ENCODE measurements at regions not wholly inside any gene's neighbourhood (a gene's known extent, or its start where the extent isn't known, plus 50 kb on each side); places are given as distances from the start of the nearest gene placed in this dataset.

- WGBS (ENCODE audit: insufficient coverage, insufficient replicate concordance, low lambda C conversion rate, missing lambda C conversion rate) = 17% methylated on average over 2 of the region's 2 CpGs
- FAIRE-seq (no peak), DNase-seq (ENCODE audit: low read depth, low spot score) (no peak), ATAC-seq (no peak)
- no peaks in the 10 kb centered on the region for H3K9me3 ChIP-seq (replicated peaks; ENCODE audit: control insufficient read depth, insufficient read depth, low read length)
- no peak overlapping the region for H3K4me2 ChIP-seq (ENCODE audit: control insufficient read depth, insufficient read depth)
- no peaks in the 10 kb centered on the region for H3K4me1 ChIP-seq (ENCODE audit: control insufficient read depth, insufficient read depth, low read length)
- ChIA-PET SMC1A (ENCODE audit: uncharacterized antibody, unreplicated experiment) (interaction anchor here (1.8 kb wide), 1 partner anchor 9 kb away, joined by 4 read pairs; no protein-coding TSS in a partner anchor), RAD21 (ENCODE audit: unreplicated experiment) (no interaction called here), POLR2A (no interaction called here), CTCF (no interaction called here)
- in situ Hi-C loops (cut with MboI) (no loop called here), intact Hi-C loops (cut with micrococcal nuclease; ENCODE audit: unreplicated experiment) (no loop called here)
- TF ChIP-seq MLLT1 (IDR thresholded peaks at IDR 0.05) = no peak
- no peak for TF ChIP-seq JUNB (IDR thresholded peaks at IDR 0.05)
- TF ChIP-seq, protein P1, sequence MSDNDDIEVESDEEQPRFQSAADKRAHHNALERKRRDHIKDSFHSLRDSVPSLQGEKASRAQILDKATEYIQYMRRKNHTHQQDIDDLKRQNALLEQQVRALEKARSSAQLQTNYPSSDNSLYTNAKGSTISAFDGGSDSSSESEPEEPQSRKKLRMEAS (IDR thresholded peaks at IDR 0.05; ENCODE audit: low read depth, low read length) = no peak
- no peak for TF ChIP-seq MTA2 (IDR thresholded peaks at IDR 0.05; ENCODE audit: low read depth)
- TF ChIP-seq NBN (IDR thresholded peaks at IDR 0.05) = no peak
- TF ChIP-seq, protein P2, sequence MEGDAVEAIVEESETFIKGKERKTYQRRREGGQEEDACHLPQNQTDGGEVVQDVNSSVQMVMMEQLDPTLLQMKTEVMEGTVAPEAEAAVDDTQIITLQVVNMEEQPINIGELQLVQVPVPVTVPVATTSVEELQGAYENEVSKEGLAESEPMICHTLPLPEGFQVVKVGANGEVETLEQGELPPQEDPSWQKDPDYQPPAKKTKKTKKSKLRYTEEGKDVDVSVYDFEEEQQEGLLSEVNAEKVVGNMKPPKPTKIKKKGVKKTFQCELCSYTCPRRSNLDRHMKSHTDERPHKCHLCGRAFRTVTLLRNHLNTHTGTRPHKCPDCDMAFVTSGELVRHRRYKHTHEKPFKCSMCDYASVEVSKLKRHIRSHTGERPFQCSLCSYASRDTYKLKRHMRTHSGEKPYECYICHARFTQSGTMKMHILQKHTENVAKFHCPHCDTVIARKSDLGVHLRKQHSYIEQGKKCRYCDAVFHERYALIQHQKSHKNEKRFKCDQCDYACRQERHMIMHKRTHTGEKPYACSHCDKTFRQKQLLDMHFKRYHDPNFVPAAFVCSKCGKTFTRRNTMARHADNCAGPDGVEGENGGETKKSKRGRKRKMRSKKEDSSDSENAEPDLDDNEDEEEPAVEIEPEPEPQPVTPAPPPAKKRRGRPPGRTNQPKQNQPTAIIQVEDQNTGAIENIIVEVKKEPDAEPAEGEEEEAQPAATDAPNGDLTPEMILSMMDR (IDR thresholded peaks at IDR 0.05 in 2 of 3, conservative IDR thresholded peaks at IDR 0.05 in 1 of 3; ENCODE audit: control insufficient read depth in 2 of 3, extremely low read depth in 1 of 3, insufficient read depth in 1 of 3, low read depth in 3 of 3, low read length in 3 of 3) = no peak
- TF ChIP-seq CREM (IDR thresholded peaks at IDR 0.05; ENCODE audit: low read depth) = no peak
- no peak for TF ChIP-seq TAF1 (IDR thresholded peaks at IDR 0.05; ENCODE audit: borderline replicate concordance, low read depth, low read length)
- TF ChIP-seq RFX5 (IDR thresholded peaks at IDR 0.05; ENCODE audit: low read depth, low read length) = no peak
- TF ChIP-seq ZNF274 (IDR thresholded peaks at IDR 0.05; ENCODE audit: insufficient read depth, insufficient read length) = no peak
- no peak for TF ChIP-seq PAX5 (IDR thresholded peaks at IDR 0.05; ENCODE audit: borderline replicate concordance, low read depth, low read length)
- TF ChIP-seq MYC (IDR thresholded peaks at IDR 0.05; ENCODE audit: insufficient read depth, insufficient read length, insufficient replicate concordance, low read length, severe bottlenecking) = no peak
- TF ChIP-seq TBL1XR1 (IDR thresholded peaks at IDR 0.05; ENCODE audit: low read depth, low read length) = no peak
- no peak for TF ChIP-seq HDAC2 (IDR thresholded peaks at IDR 0.05)
- H3K79me2 ChIP-seq (ENCODE audit: control insufficient read depth, insufficient read depth, low read length) = no peaks in the 10 kb centered on the region
- no peaks in the 10 kb centered on the region for H3K27me3 ChIP-seq (replicated peaks in 1 of 2; ENCODE audit: control insufficient read depth in 2 of 2, insufficient read depth in 2 of 2, low read length in 1 of 2)
- H4K20me1 ChIP-seq (ENCODE audit: control insufficient read depth, insufficient read depth) = no peaks in the 10 kb centered on the region
- H2AFZ ChIP-seq (ENCODE audit: control insufficient read depth, low read depth, low read length) = no peak overlapping the region
- no peaks in the 10 kb centered on the region for H3K36me3 ChIP-seq (ENCODE audit: control insufficient read depth in 2 of 2, insufficient read depth in 2 of 2, low read length in 1 of 2)
- no peak overlapping the region for H3K27ac ChIP-seq (ENCODE audit: control insufficient read depth, insufficient read depth)
- BruUV-seq (replicated peaks) = no TSS peak
- no peak overlapping the region for H3K4me3 ChIP-seq
- no peak overlapping the region for H3K9ac ChIP-seq (ENCODE audit: control insufficient read depth, insufficient read depth, low read length)
These were observed 327.7 kb upstream of the MANEA start for GRCh38 chr6:95249661-95250060.

All from GM12878 (cell line).